ENCODE measurements at regions not wholly inside any gene's neighbourhood (a gene's known extent, or its start where the extent isn't known, plus 50 kb on each side); places are given as distances from the start of the nearest gene placed in this dataset.

DNA sequence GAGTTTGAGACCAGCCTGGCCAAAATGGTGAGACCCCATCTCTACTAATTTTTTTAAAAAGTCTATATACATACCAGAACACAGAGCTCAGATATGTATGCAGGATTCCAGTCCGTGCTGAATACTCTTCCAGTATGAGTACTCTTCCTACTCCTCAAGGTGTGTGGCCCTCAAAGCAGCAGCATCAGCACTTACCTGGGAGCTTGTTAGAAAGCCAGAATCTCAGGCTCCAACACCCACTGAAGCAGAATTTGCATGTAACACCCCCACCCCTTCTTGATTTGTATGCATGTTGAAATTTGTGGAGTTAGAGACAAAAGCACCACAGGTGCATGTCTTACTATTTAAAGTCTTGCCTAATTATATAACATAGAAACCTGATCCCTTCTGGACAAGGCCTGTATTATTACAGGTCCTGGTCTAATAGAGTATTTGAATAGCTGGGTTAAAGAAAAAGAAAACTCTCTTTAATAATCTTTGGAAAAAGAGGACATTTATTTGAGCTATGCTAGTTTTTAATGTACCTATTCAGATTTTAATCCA lies 50.3 kb upstream of the NFE2L2 start:
- H3K27ac Mint-ChIP-seq = no peak overlapping the region
- no peak overlapping the region for H3K4me3 Mint-ChIP-seq
- DNase-seq (ENCODE audit: low spot score) = no peak
- peaks cover 3% of the 10 kb centered on the region for H3K27me3 Mint-ChIP-seq (ENCODE audit: insufficient read depth)
- intact Hi-C loops (cut with micrococcal nuclease) = loop anchor here (2.0 kb wide), 1 partner anchor 16 kb away; no protein-coding TSS in a partner anchor
- peaks cover 9% of the 10 kb centered on the region for H3K9me3 Mint-ChIP-seq
- peaks cover 3% of the 10 kb centered on the region for H3K4me1 Mint-ChIP-seq (ENCODE audit: low read depth)
- H3K36me3 Mint-ChIP-seq (ENCODE audit: low read depth) = peaks cover 6% of the 10 kb centered on the region

DNA sequence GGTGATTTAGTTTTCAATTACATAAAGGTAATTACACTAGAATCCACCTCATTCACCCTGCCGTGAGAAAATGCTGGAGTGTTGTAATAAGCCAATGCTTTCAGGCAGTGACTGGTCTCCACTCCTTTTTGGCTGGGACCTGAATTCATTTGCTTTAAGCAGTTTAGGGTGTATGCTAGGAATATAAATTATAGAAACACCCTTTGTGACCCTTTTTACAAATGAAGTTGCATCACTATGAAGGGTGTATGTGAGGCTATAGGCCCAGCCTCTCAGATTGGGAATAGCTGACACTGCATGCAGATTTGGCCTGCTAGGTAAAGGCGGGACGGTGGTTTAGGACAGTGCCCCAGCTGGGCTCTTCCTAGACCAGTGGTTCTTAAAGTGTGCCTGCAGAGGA lies 50.8 kb upstream of the NFE2L2 start:
- H3K4me1 Mint-ChIP-seq (ENCODE audit: low read depth) = no peaks in the 10 kb centered on the region
- H3K9me3 Mint-ChIP-seq = peaks cover 9% of the 10 kb centered on the region
- peaks cover 3% of the 10 kb centered on the region for H3K27me3 Mint-ChIP-seq (ENCODE audit: insufficient read depth)
- no peak overlapping the region for H3K27ac Mint-ChIP-seq
- intact Hi-C loops (cut with micrococcal nuclease) = loop anchor here (2.0 kb wide), 1 partner anchor 17 kb away; no protein-coding TSS in a partner anchor
- no peak for DNase-seq (ENCODE audit: low spot score)
- H3K36me3 Mint-ChIP-seq (ENCODE audit: low read depth) = peaks cover 6% of the 10 kb centered on the region
- no peak overlapping the region for H3K4me3 Mint-ChIP-seq

DNA sequence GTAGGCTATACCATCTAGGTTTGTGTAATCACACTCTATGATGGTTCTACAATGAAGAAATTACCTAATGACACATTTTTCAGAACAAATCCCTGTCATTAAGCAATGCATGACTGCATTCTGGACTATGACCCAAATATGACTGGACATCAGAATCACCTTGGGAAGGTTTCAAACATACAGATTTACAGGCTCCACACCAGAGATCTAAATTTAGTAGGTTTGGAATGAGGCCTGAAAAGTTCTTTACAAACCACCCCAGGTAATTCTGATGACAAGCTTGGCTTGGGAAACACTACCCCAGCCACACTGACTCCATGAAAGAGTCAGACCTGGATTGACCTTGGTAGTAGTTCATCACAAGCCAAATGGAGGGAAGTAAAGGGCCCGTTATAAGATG lies 52.2 kb upstream of the NFE2L2 start:
- no peaks in the 10 kb centered on the region for H3K4me1 Mint-ChIP-seq (ENCODE audit: low read depth)

DNA sequence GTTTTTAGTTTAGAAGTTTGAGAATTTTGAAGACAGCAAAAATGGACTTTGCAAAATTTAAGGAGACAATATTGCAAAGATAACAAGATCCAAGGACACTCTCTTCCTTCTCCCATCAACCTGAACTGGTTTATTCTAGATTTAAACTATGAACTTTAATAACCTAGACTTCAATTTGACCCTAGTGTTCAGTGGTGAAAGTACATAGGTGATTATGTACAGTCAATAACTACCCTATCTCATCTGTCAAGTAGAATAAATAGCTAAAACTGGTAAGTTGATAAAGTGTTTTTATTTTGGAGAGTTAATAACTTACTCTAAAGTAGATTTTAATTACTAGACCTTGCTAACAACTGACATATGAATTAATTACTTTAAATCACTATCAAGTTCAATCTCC lies 52.9 kb upstream of the NFE2L2 start:
- Mint-ChIP-seq H3K27ac (no peak overlapping the region), H3K9me3 (peaks cover 4% of the 10 kb centered on the region), H3K4me3 (no peak overlapping the region), H3K4me1 (ENCODE audit: low read depth) (no peaks in the 10 kb centered on the region), H3K36me3 (ENCODE audit: low read depth) (peaks cover 6% of the 10 kb centered on the region), H3K27me3 (ENCODE audit: insufficient read depth) (peaks cover 3% of the 10 kb centered on the region)
- DNase-seq (ENCODE audit: low spot score) = no peak
- intact Hi-C loops (cut with micrococcal nuclease) = no loop called here

More for the DNA sequence above, 52.2 kb upstream of the NFE2L2 start:
- Mint-ChIP-seq H3K4me3 (no peak overlapping the region), H3K27me3 (ENCODE audit: insufficient read depth) (peaks cover 3% of the 10 kb centered on the region), H3K36me3 (ENCODE audit: low read depth) (peaks cover 6% of the 10 kb centered on the region), H3K9me3 (peaks cover 9% of the 10 kb centered on the region), H3K27ac (no peak overlapping the region)
- DNase-seq (ENCODE audit: low spot score) = no peak
- intact Hi-C loops (cut with micrococcal nuclease) = no loop called here

DNA sequence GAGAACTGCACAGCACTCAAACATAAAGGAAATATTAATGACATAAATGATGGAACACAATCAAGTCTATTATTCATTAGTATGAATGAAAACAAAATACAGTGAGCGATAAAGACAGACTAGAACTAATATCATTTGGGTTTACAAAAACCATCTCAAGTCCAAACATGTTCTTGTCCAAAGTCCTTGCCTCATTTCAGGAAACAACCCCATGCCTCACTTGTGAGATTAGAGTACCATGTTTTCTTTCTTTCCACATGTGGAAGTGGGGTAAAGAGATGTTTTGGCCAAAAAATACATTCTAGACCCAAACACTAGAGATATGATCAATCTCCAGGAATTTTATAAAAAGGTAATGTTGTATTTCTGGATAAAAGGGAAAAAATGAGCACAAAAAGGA lies 53.3 kb upstream of the NFE2L2 start:
- H3K4me3 Mint-ChIP-seq = no peak overlapping the region
- no peak for DNase-seq (ENCODE audit: low spot score)
- intact Hi-C loops (cut with micrococcal nuclease) = no loop called here
- H3K27ac Mint-ChIP-seq = no peak overlapping the region
- H3K4me1 Mint-ChIP-seq (ENCODE audit: low read depth) = no peaks in the 10 kb centered on the region
- peaks cover 6% of the 10 kb centered on the region for H3K36me3 Mint-ChIP-seq (ENCODE audit: low read depth)
- H3K9me3 Mint-ChIP-seq = no peaks in the 10 kb centered on the region
- H3K27me3 Mint-ChIP-seq (ENCODE audit: insufficient read depth) = peaks cover 3% of the 10 kb centered on the region

DNA sequence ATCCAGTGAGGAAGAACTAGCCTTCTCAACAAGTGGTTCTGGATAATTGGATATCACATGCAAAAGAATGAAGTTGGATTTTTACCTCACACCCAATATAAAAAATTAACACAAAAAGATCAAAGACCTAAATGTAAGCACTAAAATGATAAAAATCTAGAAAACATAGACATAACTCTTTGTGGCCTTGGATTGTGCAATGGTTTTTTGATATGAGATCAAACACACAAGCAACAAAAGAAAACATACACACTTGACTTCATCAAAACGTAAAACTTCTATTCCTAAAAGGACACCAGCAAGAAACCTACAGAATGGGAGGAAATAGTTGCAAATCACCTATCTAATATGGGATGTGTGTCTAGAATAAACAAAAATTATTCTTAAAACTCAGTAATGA lies 54.1 kb upstream of the NFE2L2 start:
- Mint-ChIP-seq H3K4me1 (ENCODE audit: low read depth) (no peaks in the 10 kb centered on the region), H3K36me3 (ENCODE audit: low read depth) (peaks cover 11% of the 10 kb centered on the region), H3K4me3 (no peak overlapping the region), H3K9me3 (no peaks in the 10 kb centered on the region), H3K27me3 (ENCODE audit: insufficient read depth) (no peaks in the 10 kb centered on the region), H3K27ac (no peak overlapping the region)
- intact Hi-C loops (cut with micrococcal nuclease) = no loop called here
- DNase-seq (ENCODE audit: low spot score) = no peak

DNA sequence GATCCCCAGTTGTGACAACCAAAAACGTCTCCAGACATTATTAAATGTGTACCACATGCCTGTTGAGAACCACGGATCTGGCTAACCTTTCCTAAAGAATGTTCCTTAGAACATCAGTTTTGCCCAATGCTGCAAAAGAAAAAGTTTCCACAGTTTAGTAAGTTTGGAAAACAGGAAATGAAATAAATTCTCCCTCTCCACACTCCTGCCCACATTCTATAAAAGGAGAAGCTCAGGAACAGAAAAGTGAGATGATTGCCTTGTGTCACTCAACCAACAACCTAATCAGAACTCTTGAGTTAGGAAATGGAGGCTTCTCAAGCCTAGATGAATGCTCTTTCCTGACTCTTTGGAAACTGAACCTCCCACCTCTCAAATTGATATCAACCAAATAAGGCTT lies 56.1 kb upstream of the NFE2L2 start:
- Mint-ChIP-seq H3K27me3 (ENCODE audit: insufficient read depth) (no peaks in the 10 kb centered on the region), H3K4me3 (no peak overlapping the region), H3K27ac (no peak overlapping the region), H3K4me1 (ENCODE audit: low read depth) (no peaks in the 10 kb centered on the region), H3K36me3 (ENCODE audit: low read depth) (peaks cover 11% of the 10 kb centered on the region), H3K9me3 (no peaks in the 10 kb centered on the region)
- intact Hi-C loops (cut with micrococcal nuclease) = no loop called here
- no peak for DNase-seq (ENCODE audit: low spot score)

DNA sequence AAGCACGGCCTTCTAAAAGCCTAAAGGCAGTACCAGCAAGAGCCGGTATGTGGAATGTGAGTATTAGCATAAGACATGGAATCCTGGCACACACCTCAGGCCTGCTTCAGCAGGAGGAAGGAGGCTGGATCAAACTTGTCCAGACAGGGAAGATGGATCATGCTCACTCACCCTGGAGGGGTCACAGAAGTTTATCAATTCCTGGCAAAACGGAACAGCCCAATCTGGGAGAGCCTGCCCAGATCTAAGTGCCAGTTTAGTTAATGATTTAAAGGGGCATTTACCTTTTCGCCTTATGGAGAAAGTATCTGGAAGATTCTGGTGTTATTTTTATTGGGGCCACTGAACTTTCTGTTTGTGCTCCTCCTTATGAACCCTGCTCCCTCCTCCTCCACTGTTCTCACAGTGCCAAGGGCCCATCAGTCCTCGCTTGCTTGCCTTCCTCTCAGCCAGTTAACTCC lies 58.3 kb upstream of the NFE2L2 start:
- Mint-ChIP-seq H3K36me3 (ENCODE audit: low read depth) (peaks cover 8% of the 10 kb centered on the region), H3K27ac (no peak overlapping the region), H3K27me3 (ENCODE audit: insufficient read depth) (no peaks in the 10 kb centered on the region), H3K9me3 (no peaks in the 10 kb centered on the region), H3K4me1 (ENCODE audit: low read depth) (no peaks in the 10 kb centered on the region), H3K4me3 (no peak overlapping the region)
- no peak for DNase-seq (ENCODE audit: low spot score)
- intact Hi-C loops (cut with micrococcal nuclease) = no loop called here

DNA sequence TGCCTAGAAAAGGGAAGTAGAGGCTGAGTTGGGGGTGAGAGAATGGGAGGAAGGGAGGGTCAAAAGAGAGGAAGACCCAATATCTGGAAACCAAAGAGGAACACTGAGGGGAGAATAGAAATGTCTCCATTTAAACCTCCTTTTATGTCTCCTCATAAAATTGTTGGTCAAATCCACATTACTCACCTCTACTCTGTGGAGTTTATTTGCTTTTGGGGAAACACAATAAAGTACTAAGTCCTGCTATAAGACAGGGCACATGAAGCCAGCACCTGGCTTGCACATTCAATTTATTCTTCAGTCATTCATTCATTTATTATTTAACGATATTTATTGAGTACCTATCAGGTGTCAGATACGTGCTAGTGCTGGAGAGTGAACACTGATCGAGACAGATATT lies 60.3 kb upstream of the NFE2L2 start:
- no peak for DNase-seq (ENCODE audit: low spot score)
- H3K9me3 Mint-ChIP-seq = no peaks in the 10 kb centered on the region
- no peak overlapping the region for H3K4me3 Mint-ChIP-seq
- peaks cover 5% of the 10 kb centered on the region for H3K4me1 Mint-ChIP-seq (ENCODE audit: low read depth)
- H3K27me3 Mint-ChIP-seq (ENCODE audit: insufficient read depth) = no peaks in the 10 kb centered on the region
- H3K36me3 Mint-ChIP-seq (ENCODE audit: low read depth) = peaks cover 7% of the 10 kb centered on the region
- intact Hi-C loops (cut with micrococcal nuclease) = no loop called here
- no peak overlapping the region for H3K27ac Mint-ChIP-seq

DNA sequence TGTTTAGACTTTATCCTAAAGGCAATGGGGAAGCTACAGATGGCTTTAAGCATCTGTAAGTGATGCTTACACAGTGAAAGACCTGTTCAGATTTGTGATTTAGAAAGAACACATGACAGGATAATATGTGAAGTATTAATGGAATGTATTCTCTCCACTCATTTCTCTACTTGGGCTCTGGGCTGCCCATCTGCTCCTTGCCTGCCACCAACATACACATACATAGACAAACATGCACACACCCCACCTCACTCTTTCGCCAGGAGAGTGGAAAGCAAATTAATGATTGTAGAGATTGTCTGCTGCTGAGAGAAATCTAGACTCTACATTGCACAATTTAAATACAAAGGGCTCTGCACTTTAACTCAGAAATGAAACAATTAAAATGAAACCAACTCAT lies 61.0 kb upstream of the NFE2L2 start:
- Mint-ChIP-seq H3K9me3 (no peaks in the 10 kb centered on the region), H3K27ac (no peak overlapping the region), H3K36me3 (ENCODE audit: low read depth) (peaks cover 7% of the 10 kb centered on the region), H3K4me1 (ENCODE audit: low read depth) (peaks cover 5% of the 10 kb centered on the region), H3K4me3 (no peak overlapping the region), H3K27me3 (ENCODE audit: insufficient read depth) (no peaks in the 10 kb centered on the region)
- DNase-seq (ENCODE audit: low spot score) = no peak
- intact Hi-C loops (cut with micrococcal nuclease) = no loop called here

DNA sequence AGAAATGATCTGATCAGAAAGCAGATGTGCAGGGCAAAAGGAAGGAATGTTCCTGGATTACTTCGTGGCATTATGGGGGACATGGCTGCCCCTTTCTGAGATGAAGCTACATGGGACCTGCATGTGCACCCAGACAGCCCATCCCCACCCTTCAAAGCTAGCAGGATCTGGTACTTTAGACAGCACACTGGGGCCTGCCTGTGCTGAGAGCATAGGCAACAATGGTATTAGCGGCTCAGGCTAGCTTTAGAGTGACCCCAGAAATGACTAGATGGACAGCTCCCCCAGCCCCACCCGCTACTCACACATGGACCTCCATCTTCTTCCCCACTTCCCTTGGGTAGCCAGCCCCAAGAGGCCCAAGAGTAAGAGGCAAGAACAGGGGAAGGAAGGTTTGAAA lies 61.5 kb upstream of the NFE2L2 start:
- Mint-ChIP-seq H3K27me3 (ENCODE audit: insufficient read depth) (no peaks in the 10 kb centered on the region), H3K4me1 (ENCODE audit: low read depth) (peaks cover 5% of the 10 kb centered on the region), H3K36me3 (ENCODE audit: low read depth) (peaks cover 7% of the 10 kb centered on the region), H3K27ac (no peak overlapping the region), H3K9me3 (no peaks in the 10 kb centered on the region), H3K4me3 (no peak overlapping the region)
- DNase-seq (ENCODE audit: low spot score) = no peak
- intact Hi-C loops (cut with micrococcal nuclease) = no loop called here

DNA sequence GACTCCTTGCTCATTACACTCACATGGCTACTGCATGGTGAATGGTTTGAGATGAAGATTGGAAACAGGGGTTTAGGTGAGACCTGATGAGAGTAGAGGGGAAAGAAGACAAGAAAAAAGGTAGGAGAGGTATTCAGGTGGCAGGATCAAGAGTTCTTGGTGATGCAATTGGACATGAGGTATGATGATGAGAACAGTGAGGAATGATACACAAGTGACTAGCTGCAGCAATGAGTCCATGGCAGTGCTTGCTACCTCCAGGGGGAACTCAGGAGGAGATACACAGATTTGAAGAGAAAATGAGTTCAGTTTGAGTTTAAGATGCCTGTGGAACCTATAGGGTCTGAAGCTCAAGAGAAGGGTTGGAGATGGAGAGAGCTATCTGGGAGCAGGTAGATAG lies 62.1 kb upstream of the NFE2L2 start:
- peaks cover 7% of the 10 kb centered on the region for H3K36me3 Mint-ChIP-seq (ENCODE audit: low read depth)
- no peak overlapping the region for H3K4me3 Mint-ChIP-seq
- H3K4me1 Mint-ChIP-seq (ENCODE audit: low read depth) = peaks cover 5% of the 10 kb centered on the region
- no peak for DNase-seq (ENCODE audit: low spot score)
- no peak overlapping the region for H3K27ac Mint-ChIP-seq
- intact Hi-C loops (cut with micrococcal nuclease) = no loop called here
- H3K27me3 Mint-ChIP-seq (ENCODE audit: insufficient read depth) = no peaks in the 10 kb centered on the region
- no peaks in the 10 kb centered on the region for H3K9me3 Mint-ChIP-seq

DNA sequence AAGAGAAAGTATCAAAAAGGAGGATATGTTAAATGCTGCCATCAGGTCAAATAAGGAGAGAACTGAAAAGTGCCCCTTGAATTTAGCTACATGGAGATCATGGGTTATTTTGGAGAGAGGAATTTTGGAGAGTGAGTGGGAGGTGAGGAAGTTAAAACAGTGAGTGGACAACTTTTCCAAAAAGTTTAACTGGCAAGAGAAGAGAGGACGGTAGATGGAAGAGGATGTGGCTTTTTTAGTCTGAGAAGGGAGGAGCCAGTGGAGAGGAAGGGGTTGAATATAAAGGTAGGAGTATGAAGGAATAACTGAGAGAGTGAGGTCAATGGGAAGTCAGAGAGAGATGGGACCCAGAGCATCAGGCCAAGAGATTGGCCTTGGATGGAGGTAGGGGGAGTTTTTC lies 62.5 kb upstream of the NFE2L2 start:
- H3K27ac Mint-ChIP-seq = no peak overlapping the region
- H3K36me3 Mint-ChIP-seq (ENCODE audit: low read depth) = peaks cover 7% of the 10 kb centered on the region
- intact Hi-C loops (cut with micrococcal nuclease) = no loop called here
- H3K27me3 Mint-ChIP-seq (ENCODE audit: insufficient read depth) = no peaks in the 10 kb centered on the region
- no peaks in the 10 kb centered on the region for H3K9me3 Mint-ChIP-seq
- peaks cover 9% of the 10 kb centered on the region for H3K4me1 Mint-ChIP-seq (ENCODE audit: low read depth)
- DNase-seq (ENCODE audit: low spot score) = no peak
- no peak overlapping the region for H3K4me3 Mint-ChIP-seq

DNA sequence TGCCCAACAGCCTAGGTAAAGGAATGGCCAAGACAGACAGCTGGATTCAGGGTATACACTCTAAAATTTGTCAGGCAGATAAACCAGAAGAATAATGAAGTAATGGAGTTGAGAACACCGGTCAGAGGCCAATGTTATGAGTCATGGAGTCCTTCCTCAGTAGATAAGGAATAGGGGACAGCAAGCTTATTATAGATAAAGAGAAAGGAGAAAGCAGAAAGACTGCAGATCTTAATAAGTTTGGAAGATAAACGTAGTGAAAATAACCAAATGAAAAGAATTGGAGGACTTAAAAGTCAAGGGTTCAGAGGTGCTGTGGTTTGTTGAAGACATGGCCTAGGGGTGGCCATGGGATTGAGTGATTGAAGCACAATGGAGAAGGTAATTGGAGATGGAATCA lies 63.5 kb upstream of the NFE2L2 start:
- Mint-ChIP-seq H3K9me3 (no peaks in the 10 kb centered on the region), H3K4me1 (ENCODE audit: low read depth) (peaks cover 16% of the 10 kb centered on the region), H3K4me3 (no peak overlapping the region), H3K27ac (no peak overlapping the region), H3K36me3 (ENCODE audit: low read depth) (peaks cover 7% of the 10 kb centered on the region), H3K27me3 (ENCODE audit: insufficient read depth) (no peaks in the 10 kb centered on the region)
- intact Hi-C loops (cut with micrococcal nuclease) = no loop called here
- DNase-seq (ENCODE audit: low spot score) = no peak
